H9 (cell line): ENCODE measurements at regions not wholly inside any gene's neighbourhood (a gene's known extent, or its start where the extent isn't known, plus 50 kb on each side); places are given as distances from the start of the nearest gene placed in this dataset.

Experiments used
- DNase-seq: peaks from one replicate; pipeline ENCODE4 v3.0.0-alpha.2; 2017
- H2AFZ ChIP-seq: one replicate; pipeline ENCODE4 v1.6.1; 2013; ENCODE audit warnings: mild to moderate bottlenecking, low read length, control low read depth, moderate library complexity
- H2AK5ac ChIP-seq: 2 replicates; pipeline ENCODE4 v1.6.1; 2013; ENCODE audit warnings: low read length, control low read depth, mixed read lengths; ENCODE audit not compliant: insufficient read length
- H2BK120ac ChIP-seq: one replicate; pipeline ENCODE4 v1.6.1; 2013; ENCODE audit warnings: low read depth, mild to moderate bottlenecking, low read length, control low read depth, inconsistent platforms; ENCODE audit not compliant: poor library complexity, severe bottlenecking
- H2BK12ac ChIP-seq: 2 replicates; pipeline ENCODE4 v1.6.1; 2013; ENCODE audit warnings: low read length, control low read depth, mixed read lengths, low read depth; ENCODE audit not compliant: insufficient read length
- H2BK15ac ChIP-seq: 2 replicates; pipeline ENCODE4 v1.6.1; 2013; ENCODE audit warnings: low read depth, low read length, control low read depth
- H2BK20ac ChIP-seq: one replicate; pipeline ENCODE4 v1.6.1; 2013; ENCODE audit warnings: low read depth, mild to moderate bottlenecking, low read length, control low read depth, inconsistent platforms; ENCODE audit not compliant: poor library complexity, severe bottlenecking
- H2BK5ac ChIP-seq: 2 replicates; pipeline ENCODE4 v1.6.1; 2013; ENCODE audit warnings: low read length, control low read depth, mixed read lengths; ENCODE audit not compliant: insufficient read length
- H3K14ac ChIP-seq: 2 replicates; pipeline ENCODE4 v1.6.1; 2013; ENCODE audit warnings: low read length, control low read depth; ENCODE audit not compliant: insufficient read depth
- H3K18ac ChIP-seq: 2 replicates; pipeline ENCODE4 v1.6.1; 2013; ENCODE audit warnings: low read depth, mild to moderate bottlenecking, mixed read lengths, low read length, control low read depth; ENCODE audit not compliant: insufficient read length
- H3K23ac ChIP-seq: 2 replicates; pipeline ENCODE4 v1.6.1; 2013; ENCODE audit warnings: low read length, control low read depth, mixed read lengths, low read depth; ENCODE audit not compliant: insufficient read length
- H3K23me2 ChIP-seq: 2 replicates; pipeline ENCODE4 v1.6.1; 2013; ENCODE audit warnings: low read depth, mild to moderate bottlenecking, mixed read lengths, low read length, control low read depth; ENCODE audit not compliant: insufficient read length, poor library complexity, severe bottlenecking
- H3K27ac ChIP-seq: 2 replicates; pipeline ENCODE4 v1.5.1; 2013; ENCODE audit warnings: low read length, control low read depth, mixed read lengths, low read depth; ENCODE audit not compliant: insufficient read length
- H3K27me3 ChIP-seq: 2 replicates; pipeline ENCODE4 v1.6.1; 2013; ENCODE audit warnings: low read length, control low read depth, inconsistent platforms; ENCODE audit not compliant: insufficient read depth
- H3K4ac ChIP-seq: 2 replicates; pipeline ENCODE4 v1.6.1; 2013; ENCODE audit warnings: low read depth, mild to moderate bottlenecking, control low read depth, inconsistent platforms, low read length, moderate library complexity
- H3K4me1 ChIP-seq: 2 replicates; pipeline ENCODE4 v1.6.1; 2013; ENCODE audit warnings: low read length, control low read depth, inconsistent platforms; ENCODE audit not compliant: insufficient read depth
- H3K4me2 ChIP-seq: 2 replicates; pipeline ENCODE4 v1.6.1; 2013; ENCODE audit warnings: low read length, control low read depth, mixed read lengths; ENCODE audit not compliant: insufficient read length, insufficient read depth
- H3K56ac ChIP-seq: 2 replicates; pipeline ENCODE4 v1.6.1; 2013; ENCODE audit warnings: low read depth, mild to moderate bottlenecking, mixed read lengths, low read length, control low read depth; ENCODE audit not compliant: insufficient read length
- H3K79me1 ChIP-seq: 2 replicates; pipeline ENCODE4 v1.6.1; 2013; ENCODE audit warnings: low read depth, mild to moderate bottlenecking, moderate library complexity, low read length, control low read depth, inconsistent platforms; ENCODE audit not compliant: insufficient read depth, poor library complexity, severe bottlenecking
- H3K79me2 ChIP-seq: 2 replicates; pipeline ENCODE4 v1.6.1; 2013; ENCODE audit warnings: low read length, control low read depth, inconsistent platforms; ENCODE audit not compliant: insufficient read depth
- H3K9ac ChIP-seq: 2 replicates; pipeline ENCODE4 v1.6.1; 2013; ENCODE audit warnings: low read length, control low read depth, mixed read lengths; ENCODE audit not compliant: insufficient read length; ENCODE audit errors: extremely low read depth
- H3K9me3 ChIP-seq: one replicate; pipeline ENCODE4 v1.6.1; 2013; ENCODE audit warnings: low read depth, low read length, inconsistent platforms; ENCODE audit not compliant: control insufficient read depth
- H3T11ph ChIP-seq: one replicate; pipeline ENCODE4 v1.6.1; 2013; ENCODE audit warnings: mild to moderate bottlenecking, low read length, control low read depth, inconsistent platforms
- H4K20me1 ChIP-seq: one replicate; pipeline ENCODE4 v1.6.1; 2013; ENCODE audit not compliant: control insufficient read depth, insufficient read length, insufficient read depth
- H4K5ac ChIP-seq: 2 replicates; pipeline ENCODE4 v1.6.1; 2013; ENCODE audit warnings: low read depth, mild to moderate bottlenecking, mixed read lengths, low read length, control low read depth; ENCODE audit not compliant: insufficient read length
- H4K8ac ChIP-seq: replicated peaks from 2 replicates; pipeline ENCODE4 v1.6.1; 2013; ENCODE audit warnings: low read length, control low read depth, mixed read lengths, low read depth; ENCODE audit not compliant: insufficient read length
- H4K91ac ChIP-seq: 2 replicates; pipeline ENCODE4 v1.6.1; 2013; ENCODE audit warnings: low read depth, mild to moderate bottlenecking, moderate library complexity, mixed read lengths, low read length, control low read depth; ENCODE audit not compliant: insufficient read length
- H3K27ac Mint-ChIP-seq, 3 experiments: 2 replicates in 2 of 3; 3 replicates in 1 of 3; pipeline ENCODE4 v1.8.0; 2020 to 2021; ENCODE audit warnings: mixed read lengths in 3 of 3, mild to moderate bottlenecking in 1 of 3, moderate library complexity in 1 of 3
- H3K27me3 Mint-ChIP-seq: 2 replicates; pipeline ENCODE4 v1.8.0; 2021; ENCODE audit warnings: low read depth, mild to moderate bottlenecking, moderate library complexity, mixed read lengths
- H3K36me3 Mint-ChIP-seq, 3 experiments: 2 replicates in 2 of 3; 3 replicates in 1 of 3; pipeline ENCODE4 v1.8.0; 2020 to 2021; ENCODE audit warnings: low read depth in 3 of 3, mixed read lengths in 3 of 3; ENCODE audit not compliant: insufficient read depth in 1 of 3
- H3K4me1 Mint-ChIP-seq, 2 experiments: 2 replicates each; pipeline ENCODE4 v1.8.0; 2020; ENCODE audit warnings: mixed read lengths in 2 of 2
- H3K4me3 Mint-ChIP-seq, 2 experiments: 2 replicates in 1 of 2; 3 replicates in 1 of 2; pipeline ENCODE4 v1.8.0; 2020 to 2021; ENCODE audit warnings: mild to moderate bottlenecking in 2 of 2, mixed read lengths in 2 of 2, moderate library complexity in 1 of 2
- H3K9me3 Mint-ChIP-seq, 2 experiments: 2 replicates in 1 of 2; 3 replicates in 1 of 2; pipeline ENCODE4 v1.8.0; 2020; ENCODE audit warnings: mild to moderate bottlenecking in 2 of 2, mixed read lengths in 2 of 2, moderate library complexity in 1 of 2
- TF ChIP-seq, protein P1 (sequence below): fragments of 200-600 bp; sonication (generic); conservative IDR thresholded peaks from 3 replicates; pipeline ENCODE4 v1.8.0; 2021; ENCODE audit warnings: antibody characterized with exemption, mild to moderate bottlenecking

- Mint-ChIP-seq H3K4me3 (no peak overlapping the region), H3K36me3 (no peaks in the 10 kb centered on the region), H3K4me1 (no peaks in the 10 kb centered on the region), H3K27me3 (no peaks in the 10 kb centered on the region), H3K9me3 (no peaks in the 10 kb centered on the region), H3K27ac (no peak overlapping the region)
- DNase-seq: no peak
- Histone ChIP-seq H3K9ac (no peak overlapping the region), H3K18ac (no peak overlapping the region), H3K79me2 (no peaks in the 10 kb centered on the region), H4K91ac (no peak overlapping the region), H3T11ph (no peak overlapping the region), H3K56ac (no peak overlapping the region), H3K4me1 (no peaks in the 10 kb centered on the region), H4K20me1 (no peaks in the 10 kb centered on the region), H3K14ac (no peak overlapping the region), H4K5ac (no peak overlapping the region), H2BK12ac (no peak overlapping the region), H4K8ac (no peak overlapping the region), H3K23me2 (no peaks in the 10 kb centered on the region), H3K4ac (no peak overlapping the region), H3K4me2 (no peak overlapping the region), H2AK5ac (no peak overlapping the region), H2BK15ac (no peak overlapping the region), H3K27ac (no peak overlapping the region), H2BK5ac (no peak overlapping the region), H2AFZ (no peak overlapping the region), H2BK120ac (no peak overlapping the region), H2BK20ac (no peak overlapping the region), H3K9me3 (no peaks in the 10 kb centered on the region), H3K27me3 (no peaks in the 10 kb centered on the region), H3K79me1 (no peaks in the 10 kb centered on the region), H3K23ac (no peak overlapping the region)
- TF ChIP-seq, protein P1, sequence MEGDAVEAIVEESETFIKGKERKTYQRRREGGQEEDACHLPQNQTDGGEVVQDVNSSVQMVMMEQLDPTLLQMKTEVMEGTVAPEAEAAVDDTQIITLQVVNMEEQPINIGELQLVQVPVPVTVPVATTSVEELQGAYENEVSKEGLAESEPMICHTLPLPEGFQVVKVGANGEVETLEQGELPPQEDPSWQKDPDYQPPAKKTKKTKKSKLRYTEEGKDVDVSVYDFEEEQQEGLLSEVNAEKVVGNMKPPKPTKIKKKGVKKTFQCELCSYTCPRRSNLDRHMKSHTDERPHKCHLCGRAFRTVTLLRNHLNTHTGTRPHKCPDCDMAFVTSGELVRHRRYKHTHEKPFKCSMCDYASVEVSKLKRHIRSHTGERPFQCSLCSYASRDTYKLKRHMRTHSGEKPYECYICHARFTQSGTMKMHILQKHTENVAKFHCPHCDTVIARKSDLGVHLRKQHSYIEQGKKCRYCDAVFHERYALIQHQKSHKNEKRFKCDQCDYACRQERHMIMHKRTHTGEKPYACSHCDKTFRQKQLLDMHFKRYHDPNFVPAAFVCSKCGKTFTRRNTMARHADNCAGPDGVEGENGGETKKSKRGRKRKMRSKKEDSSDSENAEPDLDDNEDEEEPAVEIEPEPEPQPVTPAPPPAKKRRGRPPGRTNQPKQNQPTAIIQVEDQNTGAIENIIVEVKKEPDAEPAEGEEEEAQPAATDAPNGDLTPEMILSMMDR: no peak
Measured at GRCh38 chr11:27195837-27196202, 155.2 kb downstream of the BBOX1 start.
